Common myeloid progenitor, CD34-positive (primary cell): ENCODE measurements at regions not wholly inside any gene's neighbourhood (a gene's known extent, or its start where the extent isn't known, plus 50 kb on each side); places are given as distances from the start of the nearest gene placed in this dataset.

Source experiments
- CTCF ChIA-PET: fragments of 350-600 bp; sonication (Branson Sonifier 250); formaldehyde crosslinking; loops from one replicate; lab custom pipeline; 2021; ENCODE audit warnings: antibody characterized with exemption; lab: Charles Lee
- POLR2A ChIA-PET: fragments of 350-600 bp; sonication (Branson Sonifier 250); formaldehyde crosslinking; loops from one replicate; lab custom pipeline; 2021; ENCODE audit warnings: antibody characterized with exemption; lab: Charles Lee
- DNase-seq, 3 donors: peaks; one replicate each; pipeline versions ENCODE4 v3.0.0 to v3.0.0-alpha.2; 2013
- H3K27ac ChIP-seq, 2 experiments: 1 replicate in 1 of 2; 2 replicates in 1 of 2; pipeline ENCODE4 v1.7.0; 2013; ENCODE audit warnings: inconsistent platforms in 2 of 2, low read length in 2 of 2, mild to moderate bottlenecking in 2 of 2, low read depth in 1 of 2, moderate library complexity in 1 of 2; ENCODE audit not compliant: severe bottlenecking in 2 of 2, insufficient read depth in 1 of 2, poor library complexity in 1 of 2
- H3K27me3 ChIP-seq, 5 experiments: replicated peaks in 2 of 5; 1 replicate in 3 of 5; 2 replicates in 2 of 5; pipeline versions ENCODE4 v1.6.1 to v1.7.0; 2013; ENCODE audit warnings: low read length in 4 of 5, mild to moderate bottlenecking in 2 of 5, moderate library complexity in 2 of 5, inconsistent platforms in 1 of 5; ENCODE audit not compliant: insufficient read depth in 5 of 5, control insufficient read depth in 4 of 5
- H3K36me3 ChIP-seq, 4 experiments: 1 replicate in 2 of 4; 2 replicates in 2 of 4; pipeline versions ENCODE4 v1.6.1 to v1.7.0; 2013; ENCODE audit warnings: low read length in 3 of 4, control low read depth in 1 of 4, mild to moderate bottlenecking in 1 of 4; ENCODE audit not compliant: control insufficient read depth in 4 of 4, insufficient read depth in 4 of 4
- H3K4me1 ChIP-seq, 4 experiments: 1 replicate in 3 of 4; 2 replicates in 1 of 4; pipeline versions ENCODE4 v1.6.1 to v1.7.1; 2013; ENCODE audit warnings: low read length in 3 of 4, mild to moderate bottlenecking in 3 of 4, control low read depth in 1 of 4, inconsistent platforms in 1 of 4, moderate library complexity in 1 of 4; ENCODE audit not compliant: control insufficient read depth in 4 of 4, insufficient read depth in 4 of 4; ENCODE audit errors: control extremely low read depth in 1 of 4
- H3K4me3 ChIP-seq, 7 experiments: 1 replicate in 4 of 7; 2 replicates in 3 of 7; pipeline versions ENCODE4 v1.5.1 to v1.7.0; 2013; ENCODE audit warnings: mild to moderate bottlenecking in 7 of 7, low read length in 6 of 7, moderate library complexity in 6 of 7, inconsistent platforms in 2 of 7, low read depth in 2 of 7, control low read depth in 1 of 7; ENCODE audit not compliant: insufficient read depth in 4 of 7, control insufficient read depth in 1 of 7; ENCODE audit errors: extremely low read depth in 1 of 7
- H3K9me3 ChIP-seq, 5 experiments: 1 replicate in 4 of 5; 2 replicates in 1 of 5; pipeline versions ENCODE4 v1.6.1 to v1.7.1; 2013; ENCODE audit warnings: low read length in 4 of 5, mild to moderate bottlenecking in 2 of 5, inconsistent platforms in 1 of 5, low read depth in 1 of 5, moderate library complexity in 1 of 5; ENCODE audit not compliant: control insufficient read depth in 4 of 5, insufficient read depth in 2 of 5; ENCODE audit errors: control extremely low read depth in 1 of 5
- WGBS: methylation state at CpG from one replicate; pipeline ENCODE4 v1.1.5; 2013; ENCODE audit not compliant: insufficient coverage; 5-methylcytosine and 5-hydroxymethylcytosine counted together

DNA sequence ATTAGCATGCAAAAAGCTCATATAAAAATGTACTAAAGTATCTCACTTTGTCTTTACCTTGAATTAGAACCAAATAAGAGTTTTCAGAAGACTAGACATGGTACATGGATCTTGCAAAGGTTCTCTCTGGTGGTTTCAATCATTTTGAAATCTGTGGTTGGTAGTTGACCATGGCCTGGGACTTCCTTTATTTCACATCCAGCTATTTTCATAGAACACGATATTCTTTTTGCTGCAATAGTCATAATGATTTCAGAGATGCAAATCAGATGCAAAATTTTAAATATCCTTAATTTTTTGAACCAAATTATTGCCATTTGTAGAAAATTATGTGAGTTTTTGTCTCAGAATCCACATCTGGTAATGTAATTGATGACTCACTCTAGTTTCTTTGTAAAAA is 375.1 kb upstream of the ZP4 start:
- POLR2A ChIA-PET, result no interaction called here
- Histone ChIP-seq H3K27me3 (no peaks in the 10 kb centered on the region), H3K27ac (no peak overlapping the region), H3K9me3 (peaks cover 0 to 5% (median 2%) of the 10 kb centered on the region in 5 experiments), H3K4me3 (no peak overlapping the region), H3K4me1 (no peaks in the 10 kb centered on the region), H3K36me3 (no peaks in the 10 kb centered on the region)
- peak in 1 of 3 donors; percentile 2 for DNase-seq
- CTCF ChIA-PET, result no interaction called here
- WGBS, result no CpG with 5 or more reads among the region's 1 CpG

DNA sequence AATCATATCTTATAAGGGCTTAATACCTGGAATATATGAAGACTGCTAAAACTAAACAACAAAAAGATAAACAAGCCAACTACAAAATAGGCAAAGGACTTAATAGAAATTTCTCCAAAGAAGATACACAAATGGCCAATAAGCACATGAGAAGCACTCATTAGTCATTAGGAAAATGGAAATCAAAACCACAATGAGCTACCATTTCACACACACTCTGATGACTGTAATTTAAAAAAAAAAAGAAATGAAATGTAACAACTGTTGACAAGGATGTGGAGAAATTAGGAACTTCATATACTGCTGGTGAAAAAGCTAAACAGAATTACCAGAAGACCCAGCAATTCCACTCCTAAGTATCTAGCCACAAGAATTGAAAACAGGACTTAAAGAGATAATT is 374.2 kb upstream of the ZP4 start:
- ChIA-PET POLR2A (no interaction called here), CTCF (no interaction called here)
- Histone ChIP-seq H3K36me3 (no peaks in the 10 kb centered on the region), H3K27ac (no peak overlapping the region), H3K4me3 (no peak overlapping the region), H3K4me1 (no peaks in the 10 kb centered on the region), H3K9me3 (peaks cover 0 to 5% (median 2%) of the 10 kb centered on the region in 5 experiments), H3K27me3 (no peaks in the 10 kb centered on the region)
- DNase-seq, result no peak

DNA sequence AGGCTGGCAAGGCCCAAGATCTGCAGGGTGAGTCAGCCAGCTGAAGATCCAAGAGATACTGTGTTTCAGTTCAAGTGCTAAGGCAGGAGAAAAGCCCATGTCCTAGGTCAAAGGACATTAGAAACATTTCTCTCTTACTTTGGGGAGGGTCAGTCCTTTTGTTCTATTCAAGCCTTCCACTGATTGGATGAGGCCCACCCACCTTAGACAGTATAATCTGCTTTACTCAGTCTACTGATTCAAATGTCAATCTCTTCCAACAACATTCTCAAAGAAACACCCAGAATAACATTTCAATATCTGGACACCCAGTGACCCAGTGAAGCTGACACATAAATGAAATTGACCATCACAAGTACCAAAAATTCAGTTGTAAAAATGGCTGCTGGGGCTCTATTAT is 367.8 kb upstream of the ZP4 start:
- no peak for DNase-seq
- Histone ChIP-seq H3K9me3 (no peaks in the 10 kb centered on the region), H3K27ac (no peak overlapping the region), H3K4me3 (no peak overlapping the region), H3K36me3 (no peaks in the 10 kb centered on the region), H3K27me3 (no peaks in the 10 kb centered on the region), H3K4me1 (no peaks in the 10 kb centered on the region)
- ChIA-PET CTCF (interaction anchor here (1.7 kb wide), 1 partner anchor 395 kb away, joined by 5 read pairs; no protein-coding TSS in a partner anchor), POLR2A (no interaction called here)

GRCh38 chr1:238257018-238257621 is 366.4 kb upstream of the ZP4 start:
- no CpG with 5 or more reads among the region's 7 CpGs for WGBS
- H3K27ac ChIP-seq, result no peak overlapping the region
- no peaks in the 10 kb centered on the region for H3K9me3 ChIP-seq
- H3K4me3 ChIP-seq, result no peak overlapping the region
- POLR2A ChIA-PET, result no interaction called here
- no peaks in the 10 kb centered on the region for H3K36me3 ChIP-seq
- H3K27me3 ChIP-seq, result no peaks in the 10 kb centered on the region
- no peak for DNase-seq
- CTCF ChIA-PET, result interaction anchor here (0.8 kb wide), 1 partner anchor 1641 kb away, joined by 3 read pairs; no protein-coding TSS in a partner anchor
- no peaks in the 10 kb centered on the region for H3K4me1 ChIP-seq

GRCh38 chr1:238254935-238255334 is 364.2 kb upstream of the ZP4 start:
- CTCF ChIA-PET, result no interaction called here
- no peak overlapping the region for H3K4me3 ChIP-seq
- H3K4me1 ChIP-seq, result no peaks in the 10 kb centered on the region
- no peaks in the 10 kb centered on the region for H3K36me3 ChIP-seq
- no peak overlapping the region for H3K27ac ChIP-seq
- DNase-seq, result no peak
- H3K27me3 ChIP-seq, result no peaks in the 10 kb centered on the region
- WGBS, result no CpG with 5 or more reads among the region's 3 CpGs
- POLR2A ChIA-PET, result no interaction called here
- no peaks in the 10 kb centered on the region for H3K9me3 ChIP-seq

DNA sequence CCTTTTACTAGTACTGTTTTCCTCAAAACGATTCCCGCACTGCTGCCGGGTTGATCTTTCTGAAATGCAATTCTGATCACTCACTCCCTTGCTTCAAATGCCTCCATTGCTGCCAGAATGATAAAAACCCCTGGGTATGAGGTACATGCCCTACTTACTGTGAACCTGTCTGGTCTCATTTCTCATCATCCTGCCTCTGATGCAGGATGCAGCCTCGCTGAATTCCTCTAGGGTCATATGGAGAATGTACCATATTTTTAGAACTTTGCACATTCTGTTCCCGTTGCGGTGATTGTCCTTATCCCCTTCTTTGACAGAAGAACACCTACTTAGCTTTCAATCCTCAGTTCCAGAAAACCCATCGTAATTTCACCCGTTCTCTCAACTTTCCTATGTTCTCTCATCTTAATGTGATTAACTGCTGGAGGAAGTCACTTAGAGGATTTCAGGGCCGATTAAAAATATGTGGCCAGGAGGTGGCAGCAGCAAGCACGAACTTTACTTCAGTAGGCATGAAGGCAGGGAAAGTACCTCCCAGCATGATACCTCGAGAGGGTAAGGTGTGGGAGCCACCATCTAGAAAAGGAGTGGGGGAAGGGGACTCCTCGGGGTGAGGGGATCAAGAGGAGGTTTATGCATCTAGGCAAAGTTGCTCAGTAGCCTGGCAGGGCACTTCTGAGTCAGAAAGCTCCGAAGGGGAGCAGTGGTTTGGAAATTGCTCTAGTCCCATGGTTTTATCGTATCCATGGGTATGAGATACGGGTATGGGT is 361.5 kb upstream of the ZP4 start:
- no peaks in the 10 kb centered on the region for H3K4me1 ChIP-seq
- H3K27ac ChIP-seq, result no peak overlapping the region
- peak; percentile 59 to 85 (median 82) for DNase-seq
- H3K27me3 ChIP-seq, result no peaks in the 10 kb centered on the region
- 59% methylated on average over 14 of the region's 15 CpGs for WGBS
- POLR2A ChIA-PET, result no interaction called here
- H3K36me3 ChIP-seq, result no peaks in the 10 kb centered on the region
- H3K4me3 ChIP-seq, result no peak overlapping the region
- CTCF ChIA-PET, result interaction anchor here (0.6 to 1.4 kb wide), 3 partner anchors 16 to 355 kb away, joined by 3 to 4 read pairs (median 3); no protein-coding TSS in a partner anchor
- H3K9me3 ChIP-seq, result no peaks in the 10 kb centered on the region

- WGBS, result 75% methylated on average over 3 of the region's 3 CpGs
- Histone ChIP-seq H3K4me1 (no peaks in the 10 kb centered on the region), H3K27ac (no peak overlapping the region), H3K27me3 (no peaks in the 10 kb centered on the region), H3K4me3 (no peak overlapping the region), H3K9me3 (no peaks in the 10 kb centered on the region), H3K36me3 (no peaks in the 10 kb centered on the region)
- ChIA-PET CTCF (interaction anchor here (1.1 kb wide), 1 partner anchor 862 kb away, joined by 3 read pairs; no protein-coding TSS in a partner anchor), POLR2A (interaction anchor here (0.6 kb wide), 1 partner anchor 563 kb away, joined by 3 read pairs; no protein-coding TSS in a partner anchor)
- DNase-seq, result no peak
Observed at GRCh38 chr1:238248356-238248755, 357.6 kb upstream of the ZP4 start.
